Liver (tissue), 7 donors: ENCODE measurements at regions not wholly inside any gene's neighbourhood (a gene's known extent, or its start where the extent isn't known, plus 50 kb on each side); places are given as distances from the start of the nearest gene placed in this dataset.

Experiments
- DNase-seq: peaks from one replicate; pipeline ENCODE4 v3.0.0-alpha.2; 2017; ENCODE audit warnings: low spot score
- H3K27ac ChIP-seq, 2 donors: one replicate each; pipeline ENCODE4 v1.7.0; 2013; ENCODE audit warnings: inconsistent platforms in 2 of 2, low read length in 2 of 2, control low read depth in 1 of 2, low read depth in 1 of 2, mild to moderate bottlenecking in 1 of 2
- H3K27me3 ChIP-seq, 4 donors: one replicate each; pipeline versions ENCODE4 v1.6.1 to v1.7.0; 2013; ENCODE audit warnings: low read length in 3 of 4, inconsistent platforms in 1 of 4, mild to moderate bottlenecking in 1 of 4, moderate library complexity in 1 of 4; ENCODE audit not compliant: control insufficient read depth in 4 of 4, insufficient read depth in 4 of 4
- H3K36me3 ChIP-seq, 4 donors: one replicate each; pipeline versions ENCODE4 v1.6.1 to v1.7.0; 2013; ENCODE audit warnings: low read length in 3 of 4, mild to moderate bottlenecking in 3 of 4, low read depth in 1 of 4, moderate library complexity in 1 of 4; ENCODE audit not compliant: control insufficient read depth in 4 of 4, insufficient read depth in 3 of 4
- H3K4me1 ChIP-seq, 4 donors: one replicate each; pipeline versions ENCODE4 v1.6.1 to v1.7.0; 2013; ENCODE audit warnings: low read length in 3 of 4, mild to moderate bottlenecking in 3 of 4, moderate library complexity in 1 of 4; ENCODE audit not compliant: control insufficient read depth in 4 of 4, insufficient read depth in 4 of 4
- H3K4me3 ChIP-seq, 3 donors: one replicate each; pipeline versions ENCODE4 v1.6.1 to v1.7.0; 2013; ENCODE audit warnings: low read length in 3 of 3, control low read depth in 1 of 3, low read depth in 1 of 3, mild to moderate bottlenecking in 1 of 3
- H3K9ac ChIP-seq, 2 donors: one replicate each; pipeline ENCODE4 v1.7.0; 2013; ENCODE audit warnings: low read length in 2 of 2, mild to moderate bottlenecking in 2 of 2, moderate library complexity in 2 of 2, control low read depth in 1 of 2, low read depth in 1 of 2
- H3K9me3 ChIP-seq, 4 donors: one replicate each; pipeline versions ENCODE4 v1.6.1 to v1.7.0; 2013; ENCODE audit warnings: low read length in 3 of 4; ENCODE audit not compliant: control insufficient read depth in 4 of 4
- ATF3 ChIP-seq: IDR thresholded peaks from 2 replicates; pipeline ENCODE4 v1.6.1; 2016; ENCODE audit warnings: antibody characterized with exemption
- EGR1 ChIP-seq, 2 donors: IDR thresholded peaks; 2 replicates each; pipeline ENCODE4 v1.6.1; 2016 to 2018; ENCODE audit warnings: antibody characterized with exemption in 2 of 2, low read depth in 2 of 2
- FOXA1 ChIP-seq: IDR thresholded peaks from 2 replicates; pipeline ENCODE4 v1.6.1; 2016; ENCODE audit warnings: antibody characterized with exemption
- FOXA2 ChIP-seq: IDR thresholded peaks from 2 replicates; pipeline ENCODE4 v1.6.1; 2016; ENCODE audit warnings: antibody characterized with exemption
- GABPA ChIP-seq, 2 donors: IDR thresholded peaks in 1 of 2; conservative IDR thresholded peaks in 1 of 2; 2 replicates each; pipeline ENCODE4 v1.6.1; 2016; ENCODE audit warnings: antibody characterized with exemption in 2 of 2, mild to moderate bottlenecking in 1 of 2, moderate library complexity in 1 of 2
- HNF4A ChIP-seq, 2 donors: conservative IDR thresholded peaks; 2 replicates each; pipeline ENCODE4 v1.6.1; 2016; ENCODE audit warnings: antibody characterized with exemption in 2 of 2, mild to moderate bottlenecking in 2 of 2
- HNF4G ChIP-seq: IDR thresholded peaks from 2 replicates; pipeline ENCODE4 v1.6.1; 2016; ENCODE audit warnings: antibody characterized with exemption
- MAX ChIP-seq: IDR thresholded peaks from 2 replicates; pipeline ENCODE4 v1.6.1; 2016; ENCODE audit warnings: antibody characterized with exemption
- NR2F2 ChIP-seq: IDR thresholded peaks from 2 replicates; pipeline ENCODE4 v1.6.1; 2016; ENCODE audit warnings: antibody characterized with exemption
- RAD21 ChIP-seq, 2 donors: IDR thresholded peaks; 2 replicates each; pipeline ENCODE4 v1.6.1; 2016; ENCODE audit warnings: antibody characterized with exemption in 2 of 2, mild to moderate bottlenecking in 2 of 2
- REST ChIP-seq: IDR thresholded peaks from 2 replicates; pipeline ENCODE4 v1.6.1; 2016; ENCODE audit warnings: antibody characterized with exemption, mild to moderate bottlenecking
- RXRA ChIP-seq, 2 donors: IDR thresholded peaks; 2 replicates each; pipeline ENCODE4 v1.6.1; 2017 to 2018; ENCODE audit warnings: antibody characterized with exemption in 2 of 2, mild to moderate bottlenecking in 1 of 2
- SP1 ChIP-seq: IDR thresholded peaks from 2 replicates; pipeline ENCODE4 v1.6.1; 2018; ENCODE audit warnings: antibody characterized with exemption, mild to moderate bottlenecking
- TAF1 ChIP-seq: conservative IDR thresholded peaks from 2 replicates; pipeline ENCODE4 v1.6.1; 2016; ENCODE audit warnings: antibody characterized with exemption, mild to moderate bottlenecking
- YY1 ChIP-seq: IDR thresholded peaks from 2 replicates; pipeline ENCODE4 v1.6.1; 2016; ENCODE audit warnings: antibody characterized with exemption, mild to moderate bottlenecking
- ZBTB33 ChIP-seq: IDR thresholded peaks from 2 replicates; pipeline ENCODE4 v1.6.1; 2016; ENCODE audit warnings: antibody characterized with exemption
- WGBS: extraction: QIAGEN DNeasy Blood & Tissue Kit; methylation state at CpG from one replicate; pipeline ENCODE4 v1.1.7; 2013; 5-methylcytosine and 5-hydroxymethylcytosine counted together
- donor health status: healthy.
- donor health status: healthy.
- donor health status: healthy.
- donor health status: healthy.

- H3K36me3 ChIP-seq: no peaks in the 10 kb centered on the region
- no peak overlapping the region for H3K9ac ChIP-seq
- 70% methylated on average over 2 of the region's 2 CpGs for WGBS
- TF ChIP-seq YY1 (no peak), RAD21 (IDR thresholded peaks at IDR 0.05) (no peak), ATF3 (no peak), RXRA (IDR thresholded peaks at IDR 0.05) (no peak), FOXA2 (no peak), MAX (no peak), HNF4A (conservative IDR thresholded peaks at IDR 0.05) (no peak), GABPA (IDR thresholded peaks at IDR 0.05 in 1 of 2, conservative IDR thresholded peaks at IDR 0.05 in 1 of 2) (no peak), REST (no peak), TAF1 (no peak), NR2F2 (no peak), SP1 (no peak), EGR1 (IDR thresholded peaks at IDR 0.05; ENCODE audit: low read depth in 2 of 2) (no peak)
- H3K27ac ChIP-seq: no peak overlapping the region
- H3K4me3 ChIP-seq: no peak overlapping the region
- DNase-seq: no peak
- H3K9me3 ChIP-seq: no peaks in the 10 kb centered on the region
- no peaks in the 10 kb centered on the region for H3K27me3 ChIP-seq
- H3K4me1 ChIP-seq: no peaks in the 10 kb centered on the region
Observed at GRCh38 chr3:180179562-180179961, 142.8 kb upstream of the PEX5L start.

GRCh38 chr3:180180795-180181194, 144.1 kb upstream of the PEX5L start:
- Histone ChIP-seq H3K9ac (no peak overlapping the region), H3K27me3 (no peaks in the 10 kb centered on the region), H3K36me3 (no peaks in the 10 kb centered on the region), H3K4me3 (no peak overlapping the region), H3K4me1 (no peaks in the 10 kb centered on the region), H3K9me3 (no peaks in the 10 kb centered on the region), H3K27ac (no peak overlapping the region)
- DNase-seq: no peak
- TF ChIP-seq HNF4A (conservative IDR thresholded peaks at IDR 0.05): no peak
- TF ChIP-seq RAD21 (IDR thresholded peaks at IDR 0.05): no peak
- no peak for TF ChIP-seq REST
- no peak for TF ChIP-seq RXRA (IDR thresholded peaks at IDR 0.05)
- TF ChIP-seq MAX: no peak
- TF ChIP-seq ZBTB33: no peak
- no peak for TF ChIP-seq FOXA1
- no peak for TF ChIP-seq HNF4G
- no peak for TF ChIP-seq FOXA2
- WGBS: 78% methylated on average over 3 of the region's 3 CpGs
